ENCODE measurements at regions not wholly inside any gene's neighbourhood (a gene's known extent, or its start where the extent isn't known, plus 50 kb on each side); places are given as distances from the start of the nearest gene placed in this dataset.

GRCh38 chr22:48522271-48522670, 1305.4 kb downstream of the BRD1 start:
- Histone ChIP-seq H3K36me3 (no peaks in the 10 kb centered on the region), H3K27me3 (no peaks in the 10 kb centered on the region), H3K4me1 (peaks cover 0 to 55% (median 1%) of the 10 kb centered on the region in 4 donors), H3K27ac (peak overlapping the region in 3 of 4 donors; percentile 25 to 95 (median 74)), H3K4me3 (no peak overlapping the region), H3K9me3 (no peaks in the 10 kb centered on the region)
- DNase-seq (ENCODE audit: low spot score in 2 of 2), result no peak
- 92 to 95% methylated on average over 14 of the region's 14 CpGs for whole genome bisulfite sequencing, 2 donors
- TF ChIP-seq CTCF (IDR thresholded peaks at IDR 0.05) (no peak), EP300 (IDR thresholded peaks at IDR 0.05) (no peak), POLR2A (IDR thresholded peaks at IDR 0.05) (no peak)

- DNase-seq (ENCODE audit: low spot score in 2 of 2), result no peak
- H3K4me3 ChIP-seq, result no peak overlapping the region
- peaks cover 0 to 58% (median 5%) of the 10 kb centered on the region in 4 donors for H3K4me1 ChIP-seq
- no peaks in the 10 kb centered on the region for H3K27me3 ChIP-seq
- 39 to 43% methylated on average over 13 of the region's 13 CpGs for WGBS, 2 donors
- H3K9me3 ChIP-seq, result no peaks in the 10 kb centered on the region
- H3K27ac ChIP-seq, result peak overlapping the region; percentile 17 to 96 (median 83)
- no peaks in the 10 kb centered on the region for H3K36me3 ChIP-seq
- TF ChIP-seq POLR2A (IDR thresholded peaks at IDR 0.05), result no peak
- no peak for TF ChIP-seq EP300 (IDR thresholded peaks at IDR 0.05)
- no peak for TF ChIP-seq CTCF (IDR thresholded peaks at IDR 0.05)
Measured at GRCh38 chr22:48520884-48521588, 1306.6 kb downstream of the BRD1 start.

GRCh38 chr22:48520207-48520606, 1307.5 kb downstream of the BRD1 start:
- TF ChIP-seq POLR2A (IDR thresholded peaks at IDR 0.05) (no peak), EP300 (IDR thresholded peaks at IDR 0.05) (no peak), CTCF (IDR thresholded peaks at IDR 0.05) (no peak)
- Histone ChIP-seq H3K9me3 (no peaks in the 10 kb centered on the region), H3K27me3 (no peaks in the 10 kb centered on the region), H3K27ac (peak overlapping the region; percentile 71 to 96 (median 88)), H3K36me3 (no peaks in the 10 kb centered on the region), H3K4me3 (no peak overlapping the region), H3K4me1 (peaks cover 0 to 64% (median 5%) of the 10 kb centered on the region in 4 donors)
- no peak for DNase-seq (ENCODE audit: low spot score in 2 of 2)
- 91% methylated on average over 10 of the region's 10 CpGs for WGBS, 2 donors

- DNase-seq (ENCODE audit: low spot score in 2 of 2), result peak; percentile 6 to 44
- Histone ChIP-seq H3K4me3 (peak overlapping the region in 2 of 4 donors; percentile 4 to 38), H3K27me3 (no peaks in the 10 kb centered on the region), H3K9me3 (no peaks in the 10 kb centered on the region), H3K27ac (peak overlapping the region; percentile 71 to 96 (median 88)), H3K4me1 (peaks cover 0 to 77% (median 5%) of the 10 kb centered on the region in 4 donors), H3K36me3 (no peaks in the 10 kb centered on the region)
- peak; percentile 60 to 90 for TF ChIP-seq EP300 (IDR thresholded peaks at IDR 0.05)
- peak in 3 of 5 experiments; percentile 28 to 42 (median 37) for TF ChIP-seq CTCF (IDR thresholded peaks at IDR 0.05)
- peak in 1 of 2 donors; percentile 32 for TF ChIP-seq POLR2A (IDR thresholded peaks at IDR 0.05)
- WGBS, 2 donors, result 37 to 42% methylated on average over 22 to 33 of the region's 35 CpGs
Measured at GRCh38 chr22:48517039-48518030, 1310.3 kb downstream of the BRD1 start.

Measured in tibial nerve (tissue), 4 donors.